H9 (cell line): ENCODE measurements at regions not wholly inside any gene's neighbourhood (a gene's known extent, or its start where the extent isn't known, plus 50 kb on each side); places are given as distances from the start of the nearest gene placed in this dataset.

Experiments
- DNase-seq: peaks from one replicate; pipeline ENCODE4 v3.0.0-alpha.2; 2017
- H2AFZ ChIP-seq: one replicate; pipeline ENCODE4 v1.6.1; 2013; ENCODE audit warnings: mild to moderate bottlenecking, low read length, control low read depth, moderate library complexity
- H2AK5ac ChIP-seq: 2 replicates; pipeline ENCODE4 v1.6.1; 2013; ENCODE audit warnings: low read length, control low read depth, mixed read lengths; ENCODE audit not compliant: insufficient read length
- H2BK120ac ChIP-seq: one replicate; pipeline ENCODE4 v1.6.1; 2013; ENCODE audit warnings: low read depth, mild to moderate bottlenecking, low read length, control low read depth, inconsistent platforms; ENCODE audit not compliant: poor library complexity, severe bottlenecking
- H2BK12ac ChIP-seq: 2 replicates; pipeline ENCODE4 v1.6.1; 2013; ENCODE audit warnings: low read length, control low read depth, mixed read lengths, low read depth; ENCODE audit not compliant: insufficient read length
- H2BK15ac ChIP-seq: 2 replicates; pipeline ENCODE4 v1.6.1; 2013; ENCODE audit warnings: low read depth, low read length, control low read depth
- H2BK20ac ChIP-seq: one replicate; pipeline ENCODE4 v1.6.1; 2013; ENCODE audit warnings: low read depth, mild to moderate bottlenecking, low read length, control low read depth, inconsistent platforms; ENCODE audit not compliant: poor library complexity, severe bottlenecking
- H2BK5ac ChIP-seq: 2 replicates; pipeline ENCODE4 v1.6.1; 2013; ENCODE audit warnings: low read length, control low read depth, mixed read lengths; ENCODE audit not compliant: insufficient read length
- H3K14ac ChIP-seq: 2 replicates; pipeline ENCODE4 v1.6.1; 2013; ENCODE audit warnings: low read length, control low read depth; ENCODE audit not compliant: insufficient read depth
- H3K18ac ChIP-seq: 2 replicates; pipeline ENCODE4 v1.6.1; 2013; ENCODE audit warnings: low read depth, mild to moderate bottlenecking, mixed read lengths, low read length, control low read depth; ENCODE audit not compliant: insufficient read length
- H3K23ac ChIP-seq: 2 replicates; pipeline ENCODE4 v1.6.1; 2013; ENCODE audit warnings: low read length, control low read depth, mixed read lengths, low read depth; ENCODE audit not compliant: insufficient read length
- H3K23me2 ChIP-seq: 2 replicates; pipeline ENCODE4 v1.6.1; 2013; ENCODE audit warnings: low read depth, mild to moderate bottlenecking, mixed read lengths, low read length, control low read depth; ENCODE audit not compliant: insufficient read length, poor library complexity, severe bottlenecking
- H3K27ac ChIP-seq: 2 replicates; pipeline ENCODE4 v1.5.1; 2013; ENCODE audit warnings: low read length, control low read depth, mixed read lengths, low read depth; ENCODE audit not compliant: insufficient read length
- H3K27me3 ChIP-seq: 2 replicates; pipeline ENCODE4 v1.6.1; 2013; ENCODE audit warnings: low read length, control low read depth, inconsistent platforms; ENCODE audit not compliant: insufficient read depth
- H3K4ac ChIP-seq: 2 replicates; pipeline ENCODE4 v1.6.1; 2013; ENCODE audit warnings: low read depth, mild to moderate bottlenecking, control low read depth, inconsistent platforms, low read length, moderate library complexity
- H3K4me1 ChIP-seq: 2 replicates; pipeline ENCODE4 v1.6.1; 2013; ENCODE audit warnings: low read length, control low read depth, inconsistent platforms; ENCODE audit not compliant: insufficient read depth
- H3K4me2 ChIP-seq: 2 replicates; pipeline ENCODE4 v1.6.1; 2013; ENCODE audit warnings: low read length, control low read depth, mixed read lengths; ENCODE audit not compliant: insufficient read length, insufficient read depth
- H3K56ac ChIP-seq: 2 replicates; pipeline ENCODE4 v1.6.1; 2013; ENCODE audit warnings: low read depth, mild to moderate bottlenecking, mixed read lengths, low read length, control low read depth; ENCODE audit not compliant: insufficient read length
- H3K79me1 ChIP-seq: 2 replicates; pipeline ENCODE4 v1.6.1; 2013; ENCODE audit warnings: low read depth, mild to moderate bottlenecking, moderate library complexity, low read length, control low read depth, inconsistent platforms; ENCODE audit not compliant: insufficient read depth, poor library complexity, severe bottlenecking
- H3K79me2 ChIP-seq: 2 replicates; pipeline ENCODE4 v1.6.1; 2013; ENCODE audit warnings: low read length, control low read depth, inconsistent platforms; ENCODE audit not compliant: insufficient read depth
- H3K9ac ChIP-seq: 2 replicates; pipeline ENCODE4 v1.6.1; 2013; ENCODE audit warnings: low read length, control low read depth, mixed read lengths; ENCODE audit not compliant: insufficient read length; ENCODE audit errors: extremely low read depth
- H3K9me3 ChIP-seq: one replicate; pipeline ENCODE4 v1.6.1; 2013; ENCODE audit warnings: low read depth, low read length, inconsistent platforms; ENCODE audit not compliant: control insufficient read depth
- H3T11ph ChIP-seq: one replicate; pipeline ENCODE4 v1.6.1; 2013; ENCODE audit warnings: mild to moderate bottlenecking, low read length, control low read depth, inconsistent platforms
- H4K20me1 ChIP-seq: one replicate; pipeline ENCODE4 v1.6.1; 2013; ENCODE audit not compliant: control insufficient read depth, insufficient read length, insufficient read depth
- H4K5ac ChIP-seq: 2 replicates; pipeline ENCODE4 v1.6.1; 2013; ENCODE audit warnings: low read depth, mild to moderate bottlenecking, mixed read lengths, low read length, control low read depth; ENCODE audit not compliant: insufficient read length
- H4K8ac ChIP-seq: replicated peaks from 2 replicates; pipeline ENCODE4 v1.6.1; 2013; ENCODE audit warnings: low read length, control low read depth, mixed read lengths, low read depth; ENCODE audit not compliant: insufficient read length
- H4K91ac ChIP-seq: 2 replicates; pipeline ENCODE4 v1.6.1; 2013; ENCODE audit warnings: low read depth, mild to moderate bottlenecking, moderate library complexity, mixed read lengths, low read length, control low read depth; ENCODE audit not compliant: insufficient read length
- H3K27ac Mint-ChIP-seq, 3 experiments: 2 replicates in 2 of 3; 3 replicates in 1 of 3; pipeline ENCODE4 v1.8.0; 2020 to 2021; ENCODE audit warnings: mixed read lengths in 3 of 3, mild to moderate bottlenecking in 1 of 3, moderate library complexity in 1 of 3
- H3K27me3 Mint-ChIP-seq: 2 replicates; pipeline ENCODE4 v1.8.0; 2021; ENCODE audit warnings: low read depth, mild to moderate bottlenecking, moderate library complexity, mixed read lengths
- H3K36me3 Mint-ChIP-seq, 3 experiments: 2 replicates in 2 of 3; 3 replicates in 1 of 3; pipeline ENCODE4 v1.8.0; 2020 to 2021; ENCODE audit warnings: low read depth in 3 of 3, mixed read lengths in 3 of 3; ENCODE audit not compliant: insufficient read depth in 1 of 3
- H3K4me1 Mint-ChIP-seq, 2 experiments: 2 replicates each; pipeline ENCODE4 v1.8.0; 2020; ENCODE audit warnings: mixed read lengths in 2 of 2
- H3K4me3 Mint-ChIP-seq, 2 experiments: 2 replicates in 1 of 2; 3 replicates in 1 of 2; pipeline ENCODE4 v1.8.0; 2020 to 2021; ENCODE audit warnings: mild to moderate bottlenecking in 2 of 2, mixed read lengths in 2 of 2, moderate library complexity in 1 of 2
- H3K9me3 Mint-ChIP-seq, 2 experiments: 2 replicates in 1 of 2; 3 replicates in 1 of 2; pipeline ENCODE4 v1.8.0; 2020; ENCODE audit warnings: mild to moderate bottlenecking in 2 of 2, mixed read lengths in 2 of 2, moderate library complexity in 1 of 2
- WGBS: extraction: QIAGEN DNeasy Blood & Tissue Kit; methylation state at CpG from one replicate; pipeline ENCODE4 v1.1.7; 2013; ENCODE audit warnings: missing lambda C conversion rate, low lambda C conversion rate, mixed read lengths; ENCODE audit not compliant: insufficient read length; ENCODE audit errors: extremely low coverage; 5-methylcytosine and 5-hydroxymethylcytosine counted together
- TF ChIP-seq, protein P1 (sequence below): fragments of 200-600 bp; sonication (generic); conservative IDR thresholded peaks from 3 replicates; pipeline ENCODE4 v1.8.0; 2021; ENCODE audit warnings: antibody characterized with exemption, mild to moderate bottlenecking

DNA sequence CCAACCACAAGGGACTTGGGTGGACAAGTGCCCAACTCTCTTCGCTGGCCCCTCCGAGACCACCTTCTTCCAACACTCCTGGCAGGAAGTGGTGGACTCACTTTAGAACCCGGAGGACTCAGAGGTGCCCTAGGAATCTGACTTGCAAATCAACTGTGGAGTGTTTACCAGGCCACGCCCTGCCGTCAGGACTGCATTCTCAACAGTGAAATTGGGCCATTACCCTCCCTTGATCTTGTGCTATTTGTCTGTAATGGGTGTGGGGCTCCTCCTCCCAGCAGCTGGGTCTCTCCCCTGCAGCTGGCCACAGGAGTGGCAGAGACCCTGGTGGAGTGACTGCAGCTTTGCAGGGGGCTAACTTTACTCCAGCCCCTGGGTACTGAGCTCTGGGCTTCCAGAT lies 212.2 kb upstream of the RPL38 start:
- H2BK20ac ChIP-seq, result no peak overlapping the region
- no peak overlapping the region for H3K4me2 ChIP-seq
- no peaks in the 10 kb centered on the region for H3K9me3 Mint-ChIP-seq
- no peak overlapping the region for H2BK12ac ChIP-seq
- H2AK5ac ChIP-seq, result no peak overlapping the region
- no peak overlapping the region for H3K14ac ChIP-seq
- TF ChIP-seq, protein P1, sequence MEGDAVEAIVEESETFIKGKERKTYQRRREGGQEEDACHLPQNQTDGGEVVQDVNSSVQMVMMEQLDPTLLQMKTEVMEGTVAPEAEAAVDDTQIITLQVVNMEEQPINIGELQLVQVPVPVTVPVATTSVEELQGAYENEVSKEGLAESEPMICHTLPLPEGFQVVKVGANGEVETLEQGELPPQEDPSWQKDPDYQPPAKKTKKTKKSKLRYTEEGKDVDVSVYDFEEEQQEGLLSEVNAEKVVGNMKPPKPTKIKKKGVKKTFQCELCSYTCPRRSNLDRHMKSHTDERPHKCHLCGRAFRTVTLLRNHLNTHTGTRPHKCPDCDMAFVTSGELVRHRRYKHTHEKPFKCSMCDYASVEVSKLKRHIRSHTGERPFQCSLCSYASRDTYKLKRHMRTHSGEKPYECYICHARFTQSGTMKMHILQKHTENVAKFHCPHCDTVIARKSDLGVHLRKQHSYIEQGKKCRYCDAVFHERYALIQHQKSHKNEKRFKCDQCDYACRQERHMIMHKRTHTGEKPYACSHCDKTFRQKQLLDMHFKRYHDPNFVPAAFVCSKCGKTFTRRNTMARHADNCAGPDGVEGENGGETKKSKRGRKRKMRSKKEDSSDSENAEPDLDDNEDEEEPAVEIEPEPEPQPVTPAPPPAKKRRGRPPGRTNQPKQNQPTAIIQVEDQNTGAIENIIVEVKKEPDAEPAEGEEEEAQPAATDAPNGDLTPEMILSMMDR, result no peak
- no peak overlapping the region for H3K4ac ChIP-seq
- no peak overlapping the region for H4K8ac ChIP-seq
- no peak overlapping the region for H2BK15ac ChIP-seq
- H3K79me1 ChIP-seq, result no peaks in the 10 kb centered on the region
- no peak overlapping the region for H3T11ph ChIP-seq
- H2BK5ac ChIP-seq, result no peak overlapping the region
- H3K56ac ChIP-seq, result no peak overlapping the region
- H3K36me3 Mint-ChIP-seq, result no peaks in the 10 kb centered on the region
- no peaks in the 10 kb centered on the region for H3K79me2 ChIP-seq
- no peak overlapping the region for H3K4me3 Mint-ChIP-seq
- no peaks in the 10 kb centered on the region for H3K27me3 ChIP-seq
- H3K23me2 ChIP-seq, result no peaks in the 10 kb centered on the region
- H3K27ac Mint-ChIP-seq, result no peak overlapping the region
- DNase-seq, result no peak
- H3K18ac ChIP-seq, result no peak overlapping the region
- H2BK120ac ChIP-seq, result no peak overlapping the region
- peaks cover 3% of the 10 kb centered on the region for H3K27me3 Mint-ChIP-seq
- no peak overlapping the region for H3K27ac ChIP-seq
- H4K5ac ChIP-seq, result no peak overlapping the region
- WGBS, result no CpG with 5 or more reads among the region's 5 CpGs
- no peak overlapping the region for H2AFZ ChIP-seq
- no peaks in the 10 kb centered on the region for H4K20me1 ChIP-seq
- H3K4me1 Mint-ChIP-seq, result peaks cover 9 to 18% of the 10 kb centered on the region in 2 experiments
- H4K91ac ChIP-seq, result no peak overlapping the region
- no peaks in the 10 kb centered on the region for H3K9me3 ChIP-seq
- H3K9ac ChIP-seq, result no peak overlapping the region
- H3K4me1 ChIP-seq, result no peaks in the 10 kb centered on the region
- H3K23ac ChIP-seq, result no peak overlapping the region
